ENCODE measurements at regions not wholly inside any gene's neighbourhood (a gene's known extent, or its start where the extent isn't known, plus 50 kb on each side); places are given as distances from the start of the nearest gene placed in this dataset.
A peak's percentile ranks its signal among the peaks of the same experiment; 100 is the strongest.

DNA sequence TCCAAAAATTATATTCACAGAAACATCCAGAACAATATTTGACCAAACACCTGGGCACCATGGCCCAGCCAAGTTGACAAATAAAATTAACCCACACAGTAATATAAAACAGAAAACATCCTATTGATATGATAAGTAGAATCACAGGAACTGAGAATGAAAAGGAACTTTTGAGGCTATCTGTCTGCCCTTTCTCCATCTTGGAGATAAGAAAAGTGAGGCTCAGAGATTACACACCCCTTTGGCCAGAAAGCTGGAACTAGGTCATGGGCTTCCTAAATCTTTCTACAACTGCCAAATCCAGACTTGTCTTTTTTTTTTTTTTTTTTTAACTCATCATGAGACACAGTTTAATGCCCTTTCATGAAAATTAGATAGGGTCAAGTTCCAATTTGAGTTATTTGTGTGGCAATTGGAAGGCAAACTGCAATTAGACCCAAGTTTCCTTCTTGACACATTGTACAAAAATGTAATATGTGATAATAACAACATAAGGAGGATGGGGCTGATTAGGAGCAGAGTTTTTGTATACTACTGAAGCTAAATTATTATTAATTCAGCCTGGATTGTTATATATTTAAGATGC, 137.2 kb downstream of the RPL22L1 start:
- DNase-seq (ENCODE audit: low read depth in 2 of 2): no peak

DNA sequence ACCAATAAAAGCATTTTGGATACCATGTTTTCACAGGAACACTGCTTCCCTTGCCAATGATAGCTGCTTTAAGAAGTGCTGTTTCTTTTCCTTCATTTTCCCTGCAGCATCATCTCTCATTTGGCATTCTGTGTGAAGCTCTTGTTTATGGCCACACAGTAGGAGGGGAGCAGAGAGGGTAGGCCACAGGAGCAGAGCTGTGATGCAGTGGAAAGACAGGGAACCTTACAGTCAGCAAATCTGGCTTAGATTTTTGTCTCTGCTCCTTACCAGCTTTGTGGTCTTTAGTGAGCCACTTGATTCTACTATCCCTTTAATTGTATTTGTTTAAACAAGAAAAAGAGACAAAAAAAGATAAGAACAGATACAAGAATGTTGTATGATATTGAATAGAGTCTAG, 138.7 kb downstream of the RPL22L1 start:
- no peak for DNase-seq (ENCODE audit: low read depth in 2 of 2)

- DNase-seq (ENCODE audit: low read depth in 2 of 2): peak in 1 of 2 donors; percentile 21
Observed at GRCh38 chr3:170730071-170730812, 139.8 kb downstream of the RPL22L1 start.

- no peak for DNase-seq (ENCODE audit: low read depth in 2 of 2)
Observed at GRCh38 chr3:170728181-170728580, 141.8 kb downstream of the RPL22L1 start.

DNA sequence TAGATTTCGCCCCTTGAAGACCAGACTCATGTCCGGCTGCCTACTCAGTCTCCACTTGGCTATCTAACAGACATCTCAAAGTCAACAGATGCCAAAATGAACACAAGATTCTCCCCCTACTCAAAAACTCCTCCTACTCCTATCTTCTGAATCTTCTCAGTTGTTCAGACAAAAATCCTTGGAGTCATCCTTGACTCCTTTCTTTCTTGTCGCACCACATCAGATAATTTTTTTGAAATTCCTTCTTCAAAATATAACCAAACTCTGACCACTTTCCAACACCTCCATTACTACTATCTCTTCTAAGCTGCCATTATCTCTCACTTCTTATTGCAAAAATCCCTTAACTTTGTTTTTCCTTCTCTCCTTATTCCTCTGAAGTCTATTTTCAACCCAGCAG, 141.9 kb upstream of the SLC7A14 start:
- DNase-seq (ENCODE audit: low read depth in 2 of 2): no peak

DNA sequence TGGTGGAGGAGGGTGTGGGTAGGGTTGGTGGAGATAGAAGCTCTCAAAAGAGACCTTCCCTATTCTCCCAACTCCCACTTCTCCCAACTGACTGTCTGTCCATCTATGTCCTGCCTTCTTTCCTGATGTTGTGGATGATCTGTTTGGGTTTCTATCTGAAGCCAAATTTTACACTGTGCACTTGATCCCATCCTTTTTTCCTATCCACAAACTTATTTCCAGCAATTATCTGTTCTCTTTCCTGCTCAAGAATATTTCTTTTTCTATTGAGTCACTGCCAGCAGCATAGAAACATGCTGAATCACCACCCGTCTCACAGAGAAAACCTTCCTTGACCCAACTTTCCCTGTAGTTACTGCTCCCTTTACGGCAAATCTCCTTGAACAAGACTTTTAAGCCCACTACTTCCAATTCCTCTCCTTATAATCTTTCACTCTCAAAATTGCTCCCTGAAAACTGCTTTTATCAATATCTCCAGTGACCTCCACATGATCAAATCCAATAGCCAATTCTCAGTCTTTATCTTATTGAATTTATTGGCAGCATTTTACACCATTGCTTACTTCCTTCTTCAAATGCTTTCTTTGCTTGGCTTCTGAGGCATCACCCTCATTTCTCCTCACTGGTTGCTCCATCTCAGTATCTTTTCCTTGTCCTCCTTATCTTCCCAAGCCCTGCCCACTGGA, 141.2 kb upstream of the SLC7A14 start:
- DNase-seq (ENCODE audit: low read depth in 2 of 2): peak in 1 of 2 donors; percentile 77

- no peak for DNase-seq (ENCODE audit: low read depth in 2 of 2)
Observed at GRCh38 chr3:170725285-170725731, 139.4 kb upstream of the SLC7A14 start.

DNA sequence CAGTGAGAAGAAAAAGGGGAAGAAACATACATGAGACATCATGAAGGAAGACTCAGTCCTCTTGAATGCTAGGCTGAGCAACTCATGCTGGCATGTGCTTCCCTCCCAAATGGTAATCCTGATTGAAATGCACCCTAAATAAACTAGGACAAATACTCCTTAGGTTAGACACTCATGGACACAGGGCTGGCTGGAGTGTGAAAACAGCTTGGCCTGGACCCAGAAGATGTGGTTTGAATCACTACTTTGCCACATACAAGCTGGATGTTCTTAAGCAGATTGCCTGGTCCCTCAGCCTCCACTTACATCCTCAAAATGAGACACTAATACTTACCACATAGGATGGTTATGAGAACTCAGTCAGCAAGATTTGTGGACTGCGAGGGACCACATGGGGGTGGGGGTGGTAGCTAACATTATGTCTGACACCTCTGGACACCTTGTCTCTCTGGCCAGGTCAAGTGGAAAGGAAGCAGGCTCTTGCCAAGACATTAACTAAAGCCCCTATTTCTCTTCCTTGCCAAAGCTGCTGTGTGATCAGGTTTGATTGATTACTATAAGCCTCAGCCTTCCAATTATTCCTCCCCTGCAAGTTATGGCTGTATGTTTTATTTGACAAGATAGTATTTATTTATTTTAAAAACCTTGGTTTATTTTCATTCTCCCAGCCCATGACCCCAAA, 138.9 kb upstream of the SLC7A14 start:
- DNase-seq (ENCODE audit: low read depth in 2 of 2): no peak

- no peak for DNase-seq (ENCODE audit: low read depth in 2 of 2)
Observed at GRCh38 chr3:170723241-170723640, 137.4 kb upstream of the SLC7A14 start.

- no peak for DNase-seq (ENCODE audit: low read depth in 2 of 2)
Observed at GRCh38 chr3:170721563-170721962, 135.7 kb upstream of the SLC7A14 start.

GRCh38 chr3:170719300-170719699, 133.4 kb upstream of the SLC7A14 start:
- DNase-seq (ENCODE audit: low read depth in 2 of 2): no peak

- no peak for DNase-seq (ENCODE audit: low read depth in 2 of 2)
Observed at GRCh38 chr3:170718848-170719247, 133.0 kb upstream of the SLC7A14 start.

DNA sequence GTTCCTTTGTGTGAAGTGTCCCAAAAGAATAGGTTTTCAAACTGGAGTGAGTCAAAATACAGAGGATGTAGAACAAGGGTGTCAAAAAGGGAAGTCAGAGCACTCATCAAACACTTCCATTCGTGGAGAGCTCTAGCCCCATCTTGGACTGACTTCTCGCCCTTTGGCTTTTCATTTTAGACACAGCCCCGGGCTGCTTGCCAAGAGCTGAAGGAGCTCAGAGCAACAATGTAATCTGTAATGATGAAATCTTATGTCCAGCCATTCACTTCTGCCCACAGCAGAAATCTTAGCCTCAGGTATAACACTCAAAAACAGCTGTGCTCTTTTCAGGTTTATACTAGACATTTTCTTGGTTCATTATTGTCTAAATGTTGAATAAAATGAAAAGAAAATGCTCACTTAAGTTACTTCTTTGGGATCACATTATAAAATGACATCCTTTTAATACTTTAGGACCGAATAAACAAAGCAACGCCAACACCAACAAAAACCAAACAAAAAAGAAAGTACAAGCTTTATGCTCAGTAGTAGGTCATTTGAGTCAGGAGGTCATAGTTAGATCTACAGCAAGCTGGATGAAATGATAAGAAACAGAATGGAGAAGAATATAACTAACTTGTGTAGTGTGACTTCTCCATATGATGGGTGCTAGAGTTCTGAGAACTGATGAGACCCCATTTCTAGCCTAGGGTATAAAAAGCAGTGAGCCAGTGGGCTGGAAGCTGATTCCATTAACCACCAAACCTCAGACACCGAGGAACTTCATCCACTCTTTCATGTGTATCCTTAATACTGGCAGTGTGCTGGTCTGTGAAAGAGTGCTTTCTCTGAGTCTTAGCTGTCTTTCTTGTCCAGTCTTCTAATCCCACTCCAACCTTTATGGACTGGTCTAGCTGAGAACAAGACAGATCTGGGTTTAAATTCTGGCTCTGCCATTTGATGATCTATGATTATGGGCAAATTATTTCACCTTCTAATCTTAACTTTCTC, 131.8 kb upstream of the SLC7A14 start:
- DNase-seq (ENCODE audit: low read depth in 2 of 2): no peak

GRCh38 chr3:170716172-170716805, 130.4 kb upstream of the SLC7A14 start:
- no peak for DNase-seq (ENCODE audit: low read depth in 2 of 2)

GRCh38 chr3:170714562-170715535, 129.0 kb upstream of the SLC7A14 start:
- DNase-seq (ENCODE audit: low read depth in 2 of 2): no peak

GRCh38 chr3:170714122-170714521, 128.2 kb upstream of the SLC7A14 start:
- DNase-seq (ENCODE audit: low read depth in 2 of 2): no peak

DNA sequence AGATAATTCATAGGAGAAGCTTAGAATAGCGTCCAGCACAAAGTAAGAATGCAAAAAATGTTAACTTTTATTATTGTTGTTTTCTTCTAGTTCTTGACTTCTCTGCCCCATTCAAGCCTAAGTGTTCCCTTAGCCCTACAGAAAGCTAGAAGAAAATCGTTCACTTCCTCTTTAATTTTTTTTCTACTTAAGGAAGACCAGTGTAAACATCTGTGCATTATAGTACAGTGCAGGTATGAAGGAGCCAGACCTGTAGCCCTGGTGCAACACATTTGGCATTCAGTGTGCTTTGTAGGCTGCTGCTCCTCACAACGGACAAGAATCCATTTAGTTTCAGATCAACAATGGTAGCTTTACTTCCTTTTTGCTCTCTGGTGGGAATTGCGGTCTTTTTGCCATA, 127.8 kb upstream of the SLC7A14 start:
- DNase-seq (ENCODE audit: low read depth in 2 of 2): no peak

GRCh38 chr3:170712798-170713197, 126.9 kb upstream of the SLC7A14 start:
- no peak for DNase-seq (ENCODE audit: low read depth in 2 of 2)

DNA sequence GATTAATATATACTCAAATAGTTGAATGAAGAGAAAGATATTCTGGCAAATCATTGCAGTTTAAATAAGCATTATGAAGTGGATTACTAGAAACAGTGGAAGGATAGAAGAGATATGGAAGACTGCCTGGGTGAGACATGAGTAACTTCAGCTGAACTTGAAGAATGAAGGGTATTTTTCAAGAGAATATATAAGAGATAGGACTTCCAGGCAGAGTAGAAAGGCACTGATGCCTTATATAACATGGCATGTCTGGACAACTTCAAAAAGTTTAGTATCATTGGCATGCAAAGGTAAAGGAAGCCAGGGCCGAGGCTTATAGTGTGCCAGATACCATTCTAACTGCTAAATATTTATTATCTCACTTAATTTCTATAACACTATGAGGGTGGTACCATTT, 126.5 kb upstream of the SLC7A14 start:
- DNase-seq (ENCODE audit: low read depth in 2 of 2): no peak

Data from dermis microvascular lymphatic vessel endothelial cell (primary cell).